NCI-H146 (cell line): ENCODE measurements at regions not wholly inside any gene's neighbourhood (a gene's known extent, or its start where the extent isn't known, plus 50 kb on each side); places are given as distances from the start of the nearest gene placed in this dataset.
A peak's percentile ranks its signal among the peaks of the same experiment; 100 is the strongest.
"Not testable (repeated sequence)": the region's sequence is repeated elsewhere in the genome, so short reads cannot be mapped to it uniquely, and the experiment has no call there.

ENCODE experiments used
- DNase-seq: peaks from one replicate; lab custom pipeline; 2025; lab: John Stamatoyannopoulos, UW

GRCh38 chr6:112401083-112401482 lies 54.0 kb downstream of the RFPL4B start:
- DNase-seq = no peak

- no peak for DNase-seq
These were observed 60.0 kb downstream of the RFPL4B start for GRCh38 chr6:112407101-112407590.

GRCh38 chr6:112408522-112408921 lies 61.4 kb downstream of the RFPL4B start:
- DNase-seq = no peak

- no peak for DNase-seq
These were observed 62.2 kb downstream of the RFPL4B start for GRCh38 chr6:112409311-112409710.

GRCh38 chr6:112413780-112414179 lies 66.7 kb downstream of the RFPL4B start:
- DNase-seq = no peak

- DNase-seq = no peak
These were observed 68.2 kb downstream of the RFPL4B start for GRCh38 chr6:112415366-112415765.

- no peak for DNase-seq
These were observed 69.7 kb downstream of the RFPL4B start for GRCh38 chr6:112416866-112417265.

GRCh38 chr6:112427011-112427410 lies 79.9 kb downstream of the RFPL4B start:
- not testable (repeated sequence) for DNase-seq

GRCh38 chr6:112427499-112427898 lies 80.4 kb downstream of the RFPL4B start:
- no peak for DNase-seq

GRCh38 chr6:112428477-112428876 lies 81.3 kb downstream of the RFPL4B start:
- no peak for DNase-seq

- peak; percentile 11 for DNase-seq
These were observed 82.1 kb downstream of the RFPL4B start for GRCh38 chr6:112429226-112429625.

- DNase-seq = no peak
These were observed 84.7 kb downstream of the RFPL4B start for GRCh38 chr6:112431803-112432202.

GRCh38 chr6:112432853-112433252 lies 85.7 kb downstream of the RFPL4B start:
- DNase-seq = no peak

- peak; percentile 44 for DNase-seq
These were observed 86.3 kb downstream of the RFPL4B start for GRCh38 chr6:112433457-112433856.

- no peak for DNase-seq
These were observed 87.8 kb downstream of the RFPL4B start for GRCh38 chr6:112434896-112435435.

- no peak for DNase-seq
These were observed 89.9 kb downstream of the RFPL4B start for GRCh38 chr6:112437058-112437457.

GRCh38 chr6:112439010-112439409 lies 91.9 kb downstream of the RFPL4B start:
- no peak for DNase-seq

GRCh38 chr6:112439432-112439831 lies 92.3 kb downstream of the RFPL4B start:
- DNase-seq = no peak

GRCh38 chr6:112441607-112442006 lies 94.5 kb downstream of the RFPL4B start:
- DNase-seq = no peak

GRCh38 chr6:112443179-112444065 lies 96.3 kb downstream of the RFPL4B start:
- peak; percentile 77 for DNase-seq

GRCh38 chr6:112448786-112449185 lies 101.7 kb downstream of the RFPL4B start:
- DNase-seq = not testable (repeated sequence)

GRCh38 chr6:112450663-112451062 lies 103.5 kb downstream of the RFPL4B start:
- no peak for DNase-seq

- DNase-seq = no peak
These were observed 110.8 kb downstream of the RFPL4B start for GRCh38 chr6:112457886-112458285.
